ENCODE measurements at regions not wholly inside any gene's neighbourhood (a gene's known extent, or its start where the extent isn't known, plus 50 kb on each side); places are given as distances from the start of the nearest gene placed in this dataset.

- TF ChIP-seq POLR2AphosphoS5 (IDR thresholded peaks at IDR 0.05; ENCODE audit: borderline replicate concordance, low read depth, low read length) (no peak), EZH2 (IDR thresholded peaks at IDR 0.05) (no peak)
These were observed 647.2 kb upstream of the CXADR start for GRCh38 chr21:16865632-16866031.

All from SK-N-MC (cell line).